Stimulated activated CD4-positive, alpha-beta T cell treated with anti-CD3 and anti-CD28 coated beads, Interleukin-1b, Interleukin-23, amount 100 ng/mL, for 4 hours (primary cell): ENCODE measurements at regions not wholly inside any gene's neighbourhood (a gene's known extent, or its start where the extent isn't known, plus 50 kb on each side); places are given as distances from the start of the nearest gene placed in this dataset.
"Not testable (repeated sequence)": the region's sequence is repeated elsewhere in the genome, so short reads cannot be mapped to it uniquely, and the experiment has no call there.

Source experiments
- DNase-seq, 2 donors: peaks; one replicate each; pipeline ENCODE4 v3.0.0-alpha.2; 2020; ENCODE audit warnings: low read depth in 2 of 2

GRCh38 chr4:170700064-170700463 lies 610.3 kb upstream of the AADAT start:
- DNase-seq, result no peak

DNA sequence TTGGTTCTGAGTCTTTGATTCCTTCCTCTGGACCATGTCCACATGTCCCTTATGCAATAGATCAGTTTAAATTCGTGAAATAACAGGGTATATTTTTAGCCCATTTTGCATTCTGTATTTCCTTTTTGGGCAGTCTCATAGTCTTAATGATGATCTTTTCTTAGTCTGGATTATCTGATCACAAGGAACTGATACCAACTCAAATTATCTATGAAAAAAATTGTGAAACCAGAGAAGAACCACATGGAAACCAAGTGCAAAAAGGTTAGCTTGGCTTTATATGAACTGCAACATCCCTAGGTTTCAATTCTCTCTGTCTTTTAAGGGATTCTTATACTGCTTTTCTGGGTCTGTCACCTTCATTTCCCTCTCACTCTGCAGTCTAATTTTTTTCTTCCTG lies 608.6 kb upstream of the AADAT start:
- no peak for DNase-seq

DNA sequence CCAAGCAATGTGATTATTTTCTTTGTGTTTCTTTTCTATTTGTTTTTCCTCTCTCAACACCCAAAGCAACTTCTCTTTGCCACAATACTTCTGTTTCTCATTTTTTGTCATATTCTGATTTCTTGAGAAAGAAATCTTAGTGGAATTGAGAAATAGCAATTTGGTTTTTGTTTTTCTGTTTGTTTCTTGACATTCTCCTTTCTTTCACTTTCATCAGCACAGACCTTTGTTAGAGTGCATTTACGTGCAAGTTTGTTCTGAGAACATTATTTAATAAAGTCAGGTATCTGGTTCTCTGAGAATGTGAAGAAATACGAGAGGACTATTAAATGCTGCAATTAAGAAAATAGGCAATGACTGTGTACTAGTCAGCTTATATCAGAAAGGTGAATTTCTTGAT lies 608.1 kb upstream of the AADAT start:
- no peak for DNase-seq

GRCh38 chr4:170697045-170697444 lies 607.3 kb upstream of the AADAT start:
- DNase-seq, result no peak

- DNase-seq, result no peak
These were observed 601.4 kb upstream of the AADAT start for GRCh38 chr4:170691168-170691567.

DNA sequence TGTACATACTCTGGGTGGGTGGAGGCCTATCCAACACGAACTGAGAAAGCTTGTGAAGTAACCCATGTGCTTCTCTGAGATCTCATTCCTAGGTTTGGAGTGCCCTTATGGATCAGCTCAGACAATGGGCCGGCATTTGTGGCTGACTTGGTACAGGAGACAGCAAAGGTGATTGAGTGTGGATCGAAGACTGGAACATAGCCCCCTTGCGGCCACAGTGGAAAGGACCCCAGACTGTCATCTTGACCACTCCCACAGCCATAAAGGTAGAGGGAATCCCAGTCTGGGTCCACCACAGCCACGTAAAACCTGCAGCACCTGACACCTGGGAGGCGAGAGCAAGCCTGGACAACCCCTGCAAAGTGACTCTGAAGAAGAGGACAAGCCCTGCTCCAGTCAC lies 598.0 kb upstream of the AADAT start:
- no peak for DNase-seq

DNA sequence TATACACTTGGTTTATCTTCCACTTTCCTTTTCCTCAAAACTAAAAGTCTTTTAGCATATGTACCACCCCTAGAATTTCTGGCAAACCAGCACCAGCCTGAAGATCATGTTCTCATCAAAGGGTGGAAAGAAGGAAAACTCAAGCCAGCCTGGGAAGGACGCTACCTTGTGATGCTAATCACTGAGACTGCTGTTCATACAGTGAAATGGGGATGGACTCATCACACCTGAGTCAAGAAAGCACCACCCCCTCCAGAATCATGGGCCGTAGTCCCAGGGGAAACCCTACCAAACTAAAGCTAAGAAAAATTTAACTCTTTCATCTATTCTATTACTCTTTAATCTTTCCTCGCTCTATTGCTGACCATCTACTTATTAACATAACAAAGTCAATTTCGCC lies 595.9 kb upstream of the AADAT start:
- DNase-seq, result not testable (repeated sequence)

DNA sequence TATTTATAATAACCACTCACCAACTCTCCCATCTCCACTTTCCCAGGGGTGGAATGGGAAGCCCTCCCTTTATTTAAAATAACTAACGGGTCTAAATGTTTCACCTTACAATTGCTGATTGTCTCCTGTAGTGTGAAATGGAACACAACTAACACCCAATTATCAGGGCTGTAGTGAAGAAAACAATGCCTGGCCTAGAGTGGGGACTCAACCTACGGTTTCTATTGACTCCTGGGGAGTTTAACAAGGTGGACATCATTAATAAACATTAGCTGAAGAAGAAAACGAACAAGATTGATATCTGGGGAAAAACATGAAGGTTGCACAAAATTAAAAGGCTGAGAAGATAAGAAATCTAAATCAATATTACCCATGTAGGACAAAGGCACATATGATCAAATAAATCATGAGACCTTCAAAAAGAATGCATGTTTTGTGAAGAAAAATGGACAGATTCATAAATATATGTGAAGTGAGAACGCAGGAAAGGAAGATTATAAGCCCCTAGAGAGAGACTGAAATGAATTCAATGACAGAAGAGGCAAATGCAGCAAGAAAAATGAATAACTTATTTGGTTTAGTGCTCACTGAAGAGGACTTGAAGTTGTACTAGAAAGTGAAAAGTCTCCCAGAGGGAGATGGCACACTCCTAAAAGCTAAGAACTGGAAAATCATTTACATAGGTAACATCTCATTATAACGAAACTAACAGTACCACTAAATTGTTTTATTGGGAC lies 593.0 kb upstream of the AADAT start:
- DNase-seq, result no peak

DNA sequence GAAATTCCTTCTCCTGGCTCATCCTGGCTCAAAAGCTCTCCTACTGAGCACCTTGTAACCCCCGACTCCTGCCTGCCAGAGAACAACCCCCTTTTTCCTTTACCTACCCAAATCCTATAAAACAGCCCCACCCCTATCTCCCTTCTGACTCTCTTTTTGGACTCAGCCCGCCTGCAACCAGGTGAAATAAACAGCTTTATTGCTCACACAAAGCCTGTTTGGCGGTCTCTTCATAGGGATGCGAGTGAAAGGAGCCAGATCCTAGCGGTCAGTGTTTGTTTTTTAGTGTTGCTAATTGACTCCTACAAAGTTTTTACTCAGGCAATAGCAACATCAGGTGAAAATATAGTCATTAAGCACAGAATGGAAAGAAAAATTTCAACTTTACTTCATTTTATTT lies 592.3 kb upstream of the AADAT start:
- not testable (repeated sequence) for DNase-seq

GRCh38 chr4:170675568-170676262 lies 586.0 kb upstream of the AADAT start:
- DNase-seq, result no peak

GRCh38 chr4:170674176-170674575 lies 584.4 kb upstream of the AADAT start:
- no peak for DNase-seq

DNA sequence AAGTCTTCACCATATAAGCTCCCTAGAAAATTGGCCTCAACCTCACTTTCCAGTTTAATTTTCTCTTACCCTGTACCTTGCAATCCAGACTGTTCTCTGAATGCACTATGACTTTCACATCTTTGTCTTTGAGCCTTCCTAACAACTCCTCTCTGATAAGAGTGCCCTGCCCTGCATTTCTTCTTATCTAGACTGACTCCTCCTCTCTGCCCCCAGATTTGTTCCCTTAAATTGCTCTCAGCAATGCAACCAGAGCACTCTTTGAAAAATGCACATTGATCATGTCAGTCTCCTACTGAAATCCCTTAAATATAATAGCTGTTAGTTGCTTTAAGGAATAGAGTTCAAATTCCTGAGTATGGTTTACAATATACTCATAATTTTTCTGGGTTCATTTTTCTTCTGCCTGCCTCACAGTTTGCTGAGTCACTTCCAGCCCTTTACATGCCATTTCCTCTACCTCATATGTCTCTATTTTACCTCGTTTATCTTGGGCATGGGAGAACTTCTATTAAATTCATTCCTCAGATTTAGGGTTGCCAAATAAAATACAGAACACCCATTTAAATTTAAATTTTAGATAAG lies 582.7 kb upstream of the AADAT start:
- DNase-seq, result no peak

DNA sequence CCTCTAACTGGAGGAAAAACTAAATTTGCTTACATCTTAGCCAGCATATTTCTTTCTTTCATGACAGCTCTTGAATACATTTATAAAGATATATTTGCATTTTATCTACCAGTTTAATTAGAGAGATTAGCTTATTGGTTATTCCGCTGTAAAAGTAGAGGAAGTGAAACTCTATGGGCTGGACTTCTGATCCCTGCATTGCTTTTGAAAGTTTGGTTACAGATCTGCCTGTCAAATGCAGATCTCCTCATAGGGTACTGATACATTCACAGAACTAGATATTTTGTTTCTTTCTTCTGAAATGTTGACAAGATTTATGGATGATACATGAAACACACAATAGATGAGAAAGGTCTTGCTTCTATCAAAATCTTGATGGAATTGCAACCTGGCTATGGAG lies 581.4 kb upstream of the AADAT start:
- DNase-seq, result no peak

GRCh38 chr4:170667814-170668213 lies 578.1 kb upstream of the AADAT start:
- no peak for DNase-seq

DNA sequence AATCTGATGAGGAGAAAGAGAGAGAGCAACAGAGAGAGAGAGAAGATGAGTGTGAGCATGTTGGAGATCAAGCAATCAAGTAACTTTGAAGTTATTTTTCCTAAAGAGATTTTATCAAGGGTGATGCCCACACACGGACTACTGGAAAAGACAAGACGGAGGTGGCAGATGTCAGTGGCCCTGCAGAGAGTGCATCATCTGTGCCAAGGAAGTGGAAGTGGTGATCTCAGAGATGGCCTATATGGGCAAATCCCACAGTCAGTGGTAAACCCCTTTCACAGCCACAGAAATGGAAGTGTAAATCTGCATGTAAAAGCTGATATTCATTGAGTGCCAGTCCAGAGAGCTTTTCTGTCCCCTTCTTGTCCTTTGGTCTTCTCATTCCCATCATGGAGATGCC lies 577.2 kb upstream of the AADAT start:
- DNase-seq, result no peak

DNA sequence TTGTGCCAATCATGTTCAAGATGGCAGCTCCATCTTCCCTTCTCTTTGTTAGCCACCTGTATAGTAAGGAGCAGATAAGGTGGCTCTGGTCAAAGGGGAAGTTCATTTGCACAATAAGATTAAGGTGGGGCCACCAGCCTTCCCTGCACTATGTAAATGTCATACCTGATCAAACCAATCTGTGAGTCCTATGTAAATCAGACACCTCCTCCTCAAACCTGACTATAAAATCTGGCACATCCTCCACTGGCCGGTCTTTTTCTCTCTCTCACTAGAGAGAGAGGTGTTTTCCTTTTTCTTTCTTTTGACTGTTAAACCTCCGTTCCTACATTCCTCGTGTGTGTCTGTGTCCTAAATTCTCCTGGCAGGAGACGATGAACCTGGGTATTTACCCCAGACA lies 572.5 kb upstream of the AADAT start:
- DNase-seq, result no peak

DNA sequence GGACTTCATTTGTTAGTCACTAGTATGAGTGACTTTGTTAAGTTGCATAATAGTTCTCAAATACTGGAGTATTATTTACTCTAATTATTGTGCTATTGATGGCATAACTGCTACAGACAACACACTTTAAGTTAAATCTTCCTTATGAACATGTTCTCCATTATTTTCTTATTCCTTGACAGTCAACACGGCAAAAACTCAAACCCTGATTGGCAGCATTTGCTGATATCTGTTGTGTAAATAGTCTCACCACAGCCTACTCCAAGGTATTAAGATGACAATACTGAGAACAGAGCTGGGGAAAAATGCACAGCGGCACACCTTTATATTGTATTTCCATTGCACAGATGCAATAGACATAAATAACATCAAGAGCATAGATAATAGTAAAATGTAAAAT lies 568.0 kb upstream of the AADAT start:
- no peak for DNase-seq

DNA sequence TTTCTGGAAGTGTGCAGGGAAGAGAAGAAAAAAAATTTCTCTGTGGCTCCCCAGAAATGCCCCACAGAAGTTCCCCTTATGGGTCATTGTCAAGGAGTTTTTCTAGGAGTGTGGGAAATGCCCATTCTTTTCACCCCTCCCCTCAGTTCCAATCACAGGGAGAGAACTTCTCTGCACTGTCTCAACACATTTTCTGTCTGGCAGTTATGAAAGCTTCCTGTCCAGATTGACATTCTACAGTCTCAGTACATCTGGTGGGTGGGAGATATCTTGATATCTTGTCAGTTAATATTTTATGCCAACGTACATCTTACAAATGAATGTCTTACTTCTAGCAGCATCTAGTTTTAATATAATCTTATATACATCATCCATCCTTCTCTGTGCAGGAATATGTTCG lies 566.8 kb upstream of the AADAT start:
- no peak for DNase-seq

DNA sequence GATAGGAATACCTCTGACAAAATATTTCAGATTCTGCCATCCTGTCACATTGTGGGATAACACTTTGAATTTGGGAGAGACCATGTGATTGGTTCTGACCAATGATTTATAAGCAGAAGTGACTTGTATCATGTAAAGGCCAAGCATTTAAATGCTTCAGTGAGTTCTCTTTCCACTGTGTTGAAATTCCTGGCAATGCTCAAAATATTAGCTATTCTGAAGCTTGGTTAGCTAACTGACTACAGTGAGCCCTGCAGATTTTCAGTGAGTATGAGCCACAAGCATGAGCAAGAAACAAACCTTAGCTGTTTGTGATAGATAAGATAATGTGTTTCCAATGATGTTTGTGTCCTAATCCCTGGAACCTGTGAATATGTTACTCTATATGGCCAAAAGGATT lies 562.8 kb upstream of the AADAT start:
- DNase-seq, result no peak

DNA sequence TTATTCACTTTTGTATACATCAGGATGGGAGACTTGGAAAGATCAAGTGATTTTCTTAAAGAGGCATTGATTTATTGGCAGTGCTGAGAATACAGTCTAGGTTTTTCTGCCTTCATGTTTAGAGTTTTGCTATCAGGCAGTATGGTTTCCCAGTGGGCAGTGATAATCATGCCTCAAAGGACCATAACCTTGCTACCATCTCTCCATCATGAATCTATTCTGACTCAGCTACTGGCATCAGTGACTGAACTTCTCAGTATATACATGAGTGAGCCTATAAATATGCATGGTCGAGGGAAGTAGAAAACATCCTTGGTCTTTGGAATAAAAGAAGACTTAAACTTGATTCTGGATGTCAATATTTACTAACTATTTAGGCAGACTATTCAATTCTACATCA lies 562.0 kb upstream of the AADAT start:
- DNase-seq, result no peak

DNA sequence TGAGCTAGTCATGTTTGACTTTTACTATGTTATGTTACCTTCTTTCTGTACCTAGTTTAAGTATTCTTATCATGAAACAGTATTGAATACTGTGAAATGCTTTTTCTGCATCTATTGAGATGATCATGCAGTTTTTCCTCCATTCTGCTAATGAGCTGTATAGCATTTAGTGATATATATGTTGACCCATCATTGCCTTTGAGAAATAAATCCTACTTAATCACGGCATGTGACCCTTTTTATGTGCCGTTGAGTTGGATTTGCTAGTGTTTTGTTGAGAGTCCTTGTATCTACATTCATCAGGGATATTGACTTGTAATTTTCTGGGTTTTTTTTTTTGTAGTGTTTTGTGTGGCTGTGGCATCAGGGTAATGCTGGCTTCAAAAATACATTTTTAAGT lies 537.7 kb upstream of the AADAT start:
- no peak for DNase-seq

DNA sequence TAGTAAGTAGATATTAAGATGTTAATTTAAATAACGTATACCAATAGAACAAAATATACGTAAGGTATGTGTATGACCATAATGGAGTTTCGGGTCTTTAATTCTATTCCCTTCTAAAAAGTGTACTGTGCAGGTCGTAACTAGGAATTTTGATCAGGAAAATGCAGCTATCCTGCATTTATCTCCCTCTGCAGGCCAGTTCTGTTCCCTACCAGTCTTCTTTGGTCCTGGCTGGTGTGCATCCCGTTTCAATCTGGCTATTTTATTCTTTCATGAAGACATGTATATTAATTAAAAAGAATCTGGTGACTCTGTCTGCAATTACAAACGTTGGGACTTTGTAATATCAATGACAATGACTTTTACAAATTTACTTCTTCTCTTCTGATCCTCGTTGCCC lies 534.1 kb upstream of the AADAT start:
- DNase-seq, result no peak

- DNase-seq, result no peak
These were observed 520.7 kb upstream of the AADAT start for GRCh38 chr4:170610434-170610833.
